Transverse colon (tissue), 3 donors: ENCODE measurements at regions not wholly inside any gene's neighbourhood (a gene's known extent, or its start where the extent isn't known, plus 50 kb on each side); places are given as distances from the start of the nearest gene placed in this dataset.

ENCODE experiments used
- POLR2A ChIP-seq: fragments of 450-650 bp; IDR thresholded peaks from one replicate; pipeline ENCODE4 v1.6.1; 2016; ENCODE audit warnings: antibody characterized with exemption, mild to moderate bottlenecking, moderate library complexity
- TF ChIP-seq, protein P1 (sequence below), 5 experiments: fragments of 200-600 bp in 3 of 5; fragments of 450-650 bp in 2 of 5; sonication (generic) in 3 of 5; IDR thresholded peaks; 1 replicate in 2 of 5; 2 replicates in 3 of 5; pipeline ENCODE4 v1.5.1; 2016 to 2017; ENCODE audit warnings: antibody characterized with exemption in 5 of 5, inconsistent platforms in 3 of 5, mild to moderate bottlenecking in 2 of 5, moderate library complexity in 1 of 5

DNA sequence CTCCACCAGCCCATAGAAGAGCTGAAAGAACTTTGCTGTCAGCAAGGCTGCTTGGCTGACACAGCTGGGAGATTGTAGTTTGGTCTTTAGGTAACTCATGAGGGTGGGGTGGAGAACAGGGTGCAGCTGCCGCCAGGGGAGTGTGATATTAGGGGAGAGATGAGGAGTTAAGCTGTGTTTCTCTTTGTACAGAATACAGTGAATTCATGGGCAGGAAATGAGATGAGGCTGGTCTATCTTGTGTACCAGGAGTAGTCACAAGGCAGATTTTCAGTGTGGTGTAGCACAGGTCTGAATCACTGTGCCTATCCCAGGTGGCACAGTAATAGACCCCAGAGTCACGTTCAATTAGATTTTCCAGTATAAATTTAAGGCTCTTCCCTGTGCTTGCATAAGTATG is 56.6 kb upstream of the TARP start:
- no peak for TF ChIP-seq POLR2A
- TF ChIP-seq, protein P1, sequence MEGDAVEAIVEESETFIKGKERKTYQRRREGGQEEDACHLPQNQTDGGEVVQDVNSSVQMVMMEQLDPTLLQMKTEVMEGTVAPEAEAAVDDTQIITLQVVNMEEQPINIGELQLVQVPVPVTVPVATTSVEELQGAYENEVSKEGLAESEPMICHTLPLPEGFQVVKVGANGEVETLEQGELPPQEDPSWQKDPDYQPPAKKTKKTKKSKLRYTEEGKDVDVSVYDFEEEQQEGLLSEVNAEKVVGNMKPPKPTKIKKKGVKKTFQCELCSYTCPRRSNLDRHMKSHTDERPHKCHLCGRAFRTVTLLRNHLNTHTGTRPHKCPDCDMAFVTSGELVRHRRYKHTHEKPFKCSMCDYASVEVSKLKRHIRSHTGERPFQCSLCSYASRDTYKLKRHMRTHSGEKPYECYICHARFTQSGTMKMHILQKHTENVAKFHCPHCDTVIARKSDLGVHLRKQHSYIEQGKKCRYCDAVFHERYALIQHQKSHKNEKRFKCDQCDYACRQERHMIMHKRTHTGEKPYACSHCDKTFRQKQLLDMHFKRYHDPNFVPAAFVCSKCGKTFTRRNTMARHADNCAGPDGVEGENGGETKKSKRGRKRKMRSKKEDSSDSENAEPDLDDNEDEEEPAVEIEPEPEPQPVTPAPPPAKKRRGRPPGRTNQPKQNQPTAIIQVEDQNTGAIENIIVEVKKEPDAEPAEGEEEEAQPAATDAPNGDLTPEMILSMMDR (IDR thresholded peaks at IDR 0.05) = no peak
